NOMO-1 (cell line): ENCODE measurements at regions not wholly inside any gene's neighbourhood (a gene's known extent, or its start where the extent isn't known, plus 50 kb on each side); places are given as distances from the start of the nearest gene placed in this dataset.
"Not testable (repeated sequence)": the region's sequence is repeated elsewhere in the genome, so short reads cannot be mapped to it uniquely, and the experiment has no call there.

Experiments
- DNase-seq, 2 experiments: peaks; one replicate each; lab custom pipeline; 2025; ENCODE audit not compliant: unreplicated experiment in 2 of 2; lab: John Stamatoyannopoulos, UW

DNA sequence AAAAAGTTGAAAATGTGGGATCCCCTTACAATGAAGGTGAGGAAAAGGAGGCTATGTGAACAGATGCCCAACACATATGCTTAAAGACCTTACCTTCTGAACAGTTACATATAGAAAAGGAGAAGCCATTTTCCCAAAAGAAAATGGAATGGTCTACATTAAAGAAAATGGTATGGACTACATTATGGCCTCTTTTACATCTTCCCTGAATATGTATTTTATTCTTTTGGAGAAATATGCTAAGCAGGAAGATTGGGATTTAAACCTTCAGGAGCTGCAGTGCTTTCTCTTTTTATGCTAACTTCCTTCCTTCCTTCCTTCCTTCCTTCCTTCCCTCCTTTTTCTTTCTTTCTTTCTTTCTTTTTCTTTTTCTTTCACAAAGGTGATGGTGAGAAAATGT, 155.4 kb downstream of the SEC23IP start:
- no peak for DNase-seq

DNA sequence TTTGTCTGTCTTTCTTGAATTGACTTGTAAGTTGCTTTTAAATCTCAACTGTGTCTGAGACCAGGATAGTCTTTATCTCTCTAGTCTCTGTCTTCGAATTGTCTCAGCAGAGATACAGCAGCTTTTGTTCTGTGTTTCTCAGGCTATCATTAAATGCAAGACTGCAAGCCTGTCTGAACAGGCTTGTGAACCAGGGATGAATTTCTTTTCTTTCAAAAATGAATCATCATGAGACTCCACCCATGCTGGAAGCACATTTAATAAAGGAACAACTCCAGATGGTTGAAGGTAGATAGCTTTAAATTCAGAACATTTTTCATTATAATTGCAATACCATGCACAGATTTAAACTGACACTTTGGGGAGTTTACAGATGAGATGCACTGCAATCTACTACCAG, 155.9 kb downstream of the SEC23IP start:
- DNase-seq: no peak

DNA sequence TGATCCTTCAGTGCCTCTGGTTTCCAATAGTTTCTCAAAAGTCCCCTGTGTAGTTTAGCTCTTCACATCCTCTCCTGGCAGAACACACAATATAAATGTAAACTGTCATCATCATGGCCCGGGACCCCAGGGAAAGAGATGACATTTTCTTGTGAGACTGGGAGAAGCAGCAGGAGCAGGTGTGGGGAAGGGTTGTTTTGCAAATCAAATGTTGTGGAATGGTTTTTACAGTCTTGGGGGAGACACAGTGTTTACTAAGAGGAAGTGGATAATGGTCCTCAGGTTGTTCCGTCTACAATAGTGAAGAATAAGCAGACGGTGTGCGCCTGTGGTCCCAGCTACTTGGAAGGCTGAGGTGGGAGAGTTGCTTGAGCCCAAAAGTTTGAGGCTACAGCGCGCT, 159.1 kb downstream of the SEC23IP start:
- no peak for DNase-seq

DNA sequence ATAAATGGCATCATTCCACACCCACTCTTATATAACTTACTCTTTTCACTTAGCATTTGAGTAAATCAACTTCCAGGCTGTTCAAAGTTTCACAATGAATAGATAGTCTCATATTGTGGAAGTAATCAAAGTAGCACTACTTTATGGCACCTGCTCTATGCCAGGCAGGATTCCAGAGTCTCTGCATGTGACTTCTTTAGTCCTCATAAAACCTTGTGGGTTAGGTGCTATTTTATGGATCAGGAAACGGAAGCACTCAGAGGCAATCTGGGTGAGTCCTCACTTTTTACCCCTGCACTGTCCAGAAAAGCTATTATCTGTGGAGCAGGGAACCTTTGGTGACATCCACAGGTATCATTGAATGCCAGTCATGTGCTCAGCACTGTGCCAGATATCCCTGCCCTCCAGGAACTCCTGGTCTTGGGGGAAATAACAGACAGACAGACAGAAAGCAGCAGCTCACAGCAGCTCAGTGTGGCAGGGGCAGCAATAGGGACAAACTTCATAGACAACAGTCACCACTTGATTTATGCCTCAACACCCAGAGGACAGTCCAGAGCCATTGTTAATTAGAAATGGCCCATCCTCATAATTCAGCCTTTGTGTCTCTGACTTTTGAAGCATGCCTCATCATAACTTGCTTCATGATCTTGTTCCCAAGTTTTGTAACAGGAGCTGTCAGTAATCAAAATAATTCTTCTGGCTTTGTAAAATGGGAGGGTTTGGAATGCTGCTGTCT, 160.6 kb downstream of the SEC23IP start:
- no peak for DNase-seq

DNA sequence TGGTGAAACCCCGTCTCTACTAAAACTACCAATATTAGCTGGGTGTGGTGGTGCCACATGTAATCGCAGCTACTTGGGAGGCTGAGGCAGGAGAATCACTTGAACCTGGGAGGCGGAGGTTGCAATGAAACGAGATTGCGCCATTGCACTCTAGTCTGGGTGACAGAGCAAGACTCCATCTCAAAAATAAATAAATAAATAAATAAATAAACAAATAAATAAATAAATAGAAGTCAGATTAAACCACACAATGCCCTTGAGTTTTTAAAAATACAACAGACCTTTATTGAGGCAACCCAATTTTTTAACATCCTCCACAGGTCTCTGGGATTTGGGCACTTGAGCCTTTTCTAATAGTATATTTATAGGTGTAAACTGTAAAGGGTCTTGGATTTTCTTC, 167.3 kb downstream of the SEC23IP start:
- not testable (repeated sequence) for DNase-seq

DNA sequence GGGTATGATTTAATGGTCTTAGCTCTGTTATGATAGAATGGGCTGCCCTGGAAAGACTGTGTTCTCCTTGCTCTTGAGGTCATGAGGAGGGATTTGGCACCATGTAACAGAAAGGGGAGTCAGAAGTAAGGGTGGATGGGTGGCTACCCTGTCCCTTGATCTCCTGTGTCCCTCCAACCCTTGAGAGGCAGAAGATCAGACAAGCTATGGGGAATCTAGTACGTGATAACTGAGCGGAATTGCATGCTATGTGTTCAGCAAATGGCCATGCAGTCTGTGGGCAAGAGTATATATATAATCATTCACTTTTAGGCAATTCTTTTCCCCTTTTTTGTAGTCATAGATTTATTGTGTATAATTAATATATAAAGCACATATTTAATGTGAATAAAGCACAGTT, 174.9 kb downstream of the SEC23IP start:
- no peak for DNase-seq

DNA sequence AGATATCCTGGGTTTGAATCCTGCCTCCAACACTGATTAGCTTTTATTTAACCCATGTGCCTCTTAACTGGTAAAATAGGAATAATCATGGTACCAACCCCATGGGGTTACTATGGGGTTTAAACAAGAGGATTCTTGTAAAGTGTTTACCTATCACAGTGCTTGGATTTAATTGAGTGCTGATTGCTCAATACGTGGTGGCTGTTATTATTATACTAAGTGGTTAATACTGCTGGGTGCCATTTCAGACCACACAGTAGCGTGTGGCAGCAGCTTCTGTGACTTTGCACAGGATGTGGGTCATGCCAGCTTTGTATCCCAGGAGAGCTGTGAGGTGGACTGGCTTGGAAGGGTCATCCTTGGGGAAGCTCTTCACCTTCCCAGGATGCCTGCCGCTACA, 177.2 kb downstream of the SEC23IP start:
- no peak for DNase-seq

DNA sequence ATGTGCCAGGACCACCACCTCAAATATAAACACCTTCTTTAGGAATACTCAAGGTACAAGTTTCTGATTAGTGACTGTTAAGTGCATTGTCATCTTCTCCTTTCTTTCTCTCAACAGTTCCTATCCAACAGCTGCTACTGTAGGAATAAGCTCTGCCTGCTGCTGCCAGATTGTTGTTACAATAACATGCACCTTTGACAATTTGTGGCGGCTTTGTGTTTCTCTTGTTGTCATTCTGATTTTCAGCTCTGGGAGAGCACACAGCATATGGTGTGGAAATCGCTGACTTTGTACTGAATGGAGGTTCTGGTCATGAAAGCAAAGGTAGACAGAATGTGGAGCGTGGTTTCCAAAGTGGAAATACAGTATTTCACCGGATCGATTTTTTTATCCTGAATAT, 182.8 kb downstream of the SEC23IP start:
- no peak for DNase-seq

DNA sequence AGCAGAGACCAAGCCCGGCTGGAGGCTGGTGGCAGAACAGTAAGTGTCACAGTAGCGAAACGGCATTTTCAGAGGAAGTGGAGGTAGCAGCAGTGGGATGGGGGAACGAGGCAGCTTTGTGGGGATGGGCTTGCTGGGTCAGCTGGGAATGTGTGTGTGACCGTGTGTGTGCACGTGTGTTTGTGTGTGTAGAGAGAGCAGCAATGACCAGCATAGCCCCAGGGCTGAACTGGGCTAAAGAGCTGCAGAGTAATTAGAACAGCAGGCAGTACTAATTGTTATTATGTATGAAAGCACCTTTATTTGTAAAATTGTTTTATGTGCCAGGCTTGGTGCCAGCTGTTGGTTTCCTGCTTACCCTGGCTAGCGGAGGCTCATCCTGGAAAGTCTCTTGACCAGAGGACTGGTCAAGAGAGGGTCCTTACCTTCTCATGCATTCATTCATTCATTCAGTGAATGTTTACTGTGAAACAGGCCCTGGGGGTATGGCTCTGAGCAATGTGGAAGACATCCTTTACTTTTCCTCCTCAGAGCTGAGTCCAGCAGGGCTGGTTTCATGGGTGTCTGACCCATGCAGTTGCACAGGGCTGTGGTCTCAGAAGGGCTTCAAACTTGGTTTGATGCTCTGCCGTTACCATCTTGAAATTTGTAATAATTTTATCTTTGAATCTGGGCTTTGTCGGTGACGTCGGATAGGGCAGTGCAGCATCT, 184.6 kb downstream of the SEC23IP start:
- no peak for DNase-seq

DNA sequence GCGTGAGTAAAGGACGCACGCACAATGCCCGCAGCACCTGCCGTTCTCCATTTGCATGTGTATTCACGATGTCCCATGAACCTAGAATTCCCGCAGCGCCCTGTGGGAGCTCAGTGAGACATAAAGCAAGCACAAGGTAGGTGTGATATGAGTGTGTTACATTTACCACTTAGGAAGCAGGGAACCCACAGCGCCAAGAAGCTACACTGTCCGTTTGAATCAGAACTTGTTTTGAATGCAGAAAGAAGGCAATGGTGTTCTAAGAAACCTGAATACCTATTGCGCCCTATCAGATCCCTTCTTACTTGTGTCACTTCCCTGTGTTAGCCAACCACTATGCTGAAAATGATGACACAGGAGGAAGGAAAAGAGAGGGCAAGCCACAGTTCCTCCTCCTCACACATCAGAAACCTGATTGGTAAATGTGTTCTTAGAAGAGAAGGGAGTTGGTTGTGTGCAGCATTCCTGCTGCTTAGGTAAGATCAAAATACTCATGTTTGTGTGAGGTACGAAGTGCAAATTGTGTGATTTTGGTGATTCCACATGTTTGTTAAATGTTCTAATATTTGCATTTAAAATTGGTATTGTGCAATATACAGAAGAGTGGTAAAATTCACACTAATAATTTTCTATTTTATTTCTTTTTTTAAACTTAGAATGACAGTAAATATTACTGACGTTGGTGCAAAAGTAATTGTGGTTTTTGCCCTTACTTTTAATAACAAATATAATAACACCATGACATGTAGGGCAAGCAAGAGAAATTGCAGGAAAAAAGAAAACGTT, 185.4 kb downstream of the SEC23IP start:
- DNase-seq: no peak

DNA sequence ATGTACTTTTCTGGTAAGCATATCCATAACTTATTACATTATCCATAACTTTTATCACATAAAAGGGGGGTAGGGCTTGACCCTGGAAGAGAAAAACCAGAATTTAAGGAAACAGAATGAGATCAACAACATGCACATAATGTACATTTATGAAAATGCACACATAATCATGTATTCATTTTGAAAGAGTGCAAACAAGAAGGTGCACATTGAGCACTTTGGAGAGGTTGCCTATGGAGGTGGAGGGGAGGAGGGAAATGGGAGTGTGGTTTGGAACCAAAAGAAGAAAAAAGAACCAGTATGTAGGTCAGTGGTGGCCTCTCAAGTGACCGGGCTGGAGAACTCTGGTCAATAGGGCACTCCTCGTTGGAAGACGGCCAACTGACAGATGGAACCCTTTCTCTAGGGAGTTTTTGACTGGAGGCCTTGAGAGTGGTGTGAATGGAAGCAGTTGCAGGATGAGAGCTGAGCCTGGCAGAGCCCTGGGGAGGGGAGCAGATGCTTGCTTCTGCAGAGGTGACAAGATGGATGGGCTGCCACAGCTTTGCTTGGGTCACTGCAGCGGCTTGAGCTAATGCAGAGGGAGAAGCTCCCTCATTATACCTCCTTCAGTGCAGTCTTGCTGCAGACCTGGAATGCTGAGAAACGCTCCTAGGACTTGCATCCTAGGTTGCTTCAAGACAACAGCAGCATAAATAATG, 192.7 kb downstream of the SEC23IP start:
- DNase-seq: no peak

DNA sequence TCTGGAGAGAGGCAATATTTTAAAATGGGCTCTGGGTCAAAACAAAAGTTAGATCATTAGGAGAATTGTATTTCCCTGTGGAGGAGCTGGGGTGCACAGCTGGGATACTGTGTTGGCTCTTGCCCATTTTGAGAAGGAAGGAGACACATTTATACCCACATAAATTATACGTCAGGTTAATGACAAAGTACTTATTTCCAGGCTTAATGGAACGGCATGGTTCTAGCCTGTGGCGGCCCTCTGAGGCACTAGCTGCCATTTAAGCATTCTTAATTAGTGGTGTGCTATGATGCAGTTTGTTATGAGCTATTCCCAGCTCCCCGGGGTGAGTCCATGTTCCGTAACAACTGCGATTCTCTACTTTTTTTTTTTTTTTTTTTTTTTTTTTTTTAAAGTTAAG, 193.5 kb downstream of the SEC23IP start:
- no peak for DNase-seq

DNA sequence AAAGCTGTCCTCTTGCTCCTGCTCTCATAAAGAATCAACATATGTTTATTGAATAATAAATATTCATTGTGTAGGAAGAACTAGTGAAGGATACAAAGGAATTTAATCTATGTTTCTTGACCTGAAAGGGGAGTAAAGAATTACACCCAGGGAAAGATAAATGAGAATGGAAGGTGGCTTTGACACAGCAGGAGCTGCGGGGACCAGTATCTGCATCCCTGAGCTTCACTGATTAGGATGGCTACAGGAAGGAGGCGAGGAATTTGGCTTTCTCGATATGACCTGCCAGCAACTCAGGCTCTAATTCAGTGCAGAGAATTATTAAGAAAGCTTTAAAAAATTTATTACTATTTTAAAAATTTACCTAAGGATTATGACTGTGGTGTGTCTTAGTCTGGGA, 194.6 kb downstream of the SEC23IP start:
- DNase-seq: no peak

DNA sequence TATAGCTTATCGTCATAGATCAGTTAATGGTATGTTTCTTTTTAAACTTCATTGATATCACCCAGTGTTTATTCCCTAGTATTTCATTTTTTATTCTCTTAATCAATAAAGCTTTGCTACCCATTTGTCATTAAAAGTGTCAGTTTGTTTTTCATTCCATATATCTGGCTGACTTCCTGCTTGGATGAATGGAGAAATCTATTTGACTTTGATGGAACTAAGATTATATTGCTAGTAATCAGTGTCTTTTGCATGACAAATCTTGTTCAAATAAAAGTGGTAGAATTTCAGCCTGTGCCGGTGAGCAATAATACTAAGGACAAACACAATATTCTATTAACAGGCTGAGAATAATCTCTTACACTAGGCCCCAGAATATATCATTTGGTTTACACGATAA, 203.3 kb downstream of the SEC23IP start:
- DNase-seq: no peak

DNA sequence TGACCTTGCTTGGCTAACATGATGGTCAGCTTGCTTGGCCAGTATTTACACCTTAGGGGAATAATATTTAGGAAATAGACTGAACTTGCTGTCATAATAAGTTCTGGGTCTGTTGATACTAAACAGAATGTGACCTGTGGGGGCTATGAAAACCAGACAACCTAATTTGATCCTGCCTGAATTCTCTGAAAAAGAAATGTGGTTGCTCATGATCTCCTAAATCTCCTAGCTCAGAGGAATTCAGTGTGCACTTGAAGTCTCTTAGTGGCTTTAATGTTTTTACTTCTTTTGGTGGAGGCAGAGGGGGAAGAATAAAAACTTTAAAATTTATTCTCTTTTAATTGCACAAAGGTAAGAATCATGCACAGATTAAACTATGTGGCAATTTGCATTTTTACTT, 205.2 kb downstream of the SEC23IP start:
- no peak for DNase-seq

DNA sequence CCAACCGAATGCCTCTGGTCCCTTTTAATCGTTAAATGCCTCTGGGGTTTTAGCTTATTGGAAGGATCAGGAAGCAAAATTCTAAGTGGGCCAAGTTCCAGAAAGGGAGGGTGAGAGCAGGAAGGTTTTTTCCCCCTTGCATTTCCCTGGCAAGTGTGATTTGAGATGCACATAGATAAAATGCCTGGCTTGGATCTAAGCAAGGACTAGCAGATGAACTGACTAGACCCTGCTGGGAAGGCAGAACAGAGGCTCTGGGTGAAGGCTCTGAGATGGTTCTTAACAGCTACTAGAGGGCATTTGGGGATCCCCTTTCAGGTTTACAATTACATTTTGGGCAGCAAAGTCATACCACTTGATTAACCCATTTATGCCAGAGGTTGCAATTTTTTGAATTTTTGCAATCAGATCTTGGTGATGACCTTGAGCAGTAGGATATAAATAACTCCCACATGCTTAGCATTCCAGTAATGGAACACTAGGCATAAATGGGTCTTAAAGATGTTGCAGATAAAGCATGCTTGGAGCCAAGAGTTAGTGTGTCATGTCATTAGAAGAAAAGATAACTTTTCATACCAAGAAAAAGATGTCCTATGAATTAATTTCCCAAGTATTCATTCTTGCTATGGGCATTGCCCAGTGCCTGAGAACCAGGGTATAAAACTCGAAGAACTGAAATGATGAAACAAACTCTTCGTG, 205.9 kb downstream of the SEC23IP start:
- no peak for DNase-seq

DNA sequence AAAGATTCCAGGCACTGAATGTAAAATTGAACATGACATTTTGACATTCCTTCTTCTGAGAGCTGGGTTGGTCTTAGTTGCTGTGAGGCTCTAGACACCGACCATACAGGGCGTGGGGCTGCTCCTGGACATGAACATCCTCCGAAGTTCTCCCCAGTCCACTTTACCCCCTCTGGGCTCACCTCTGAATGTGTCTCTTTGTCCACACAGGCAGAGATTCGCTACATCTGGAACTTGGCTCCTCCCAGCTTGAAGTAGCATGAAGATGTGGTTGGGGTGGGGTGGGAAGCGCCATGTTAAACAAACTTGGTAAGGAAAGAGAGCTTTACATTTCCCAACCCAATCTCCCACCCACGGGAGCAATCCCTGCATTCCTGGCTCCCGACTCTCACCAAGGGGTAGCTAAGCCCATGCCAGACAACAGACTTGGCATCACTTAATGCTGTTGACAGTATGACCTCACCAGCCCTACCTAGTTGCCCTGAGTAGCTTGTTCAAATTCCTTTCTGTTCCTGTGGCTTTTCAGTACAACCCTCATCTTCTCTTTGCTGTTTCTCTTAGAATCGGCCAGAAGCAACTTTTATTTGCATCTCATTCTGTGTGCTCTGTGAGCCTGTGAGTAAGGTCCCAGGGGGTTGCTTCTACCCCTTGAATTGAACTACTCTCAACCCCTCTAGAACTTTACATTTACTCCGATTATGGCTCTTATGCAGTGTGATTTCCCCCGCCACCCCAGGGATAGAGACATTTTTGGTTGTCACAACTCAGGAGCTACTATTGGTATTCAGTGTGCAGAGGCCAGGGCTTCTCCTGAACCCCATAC, 211.4 kb downstream of the SEC23IP start:
- DNase-seq: no peak

DNA sequence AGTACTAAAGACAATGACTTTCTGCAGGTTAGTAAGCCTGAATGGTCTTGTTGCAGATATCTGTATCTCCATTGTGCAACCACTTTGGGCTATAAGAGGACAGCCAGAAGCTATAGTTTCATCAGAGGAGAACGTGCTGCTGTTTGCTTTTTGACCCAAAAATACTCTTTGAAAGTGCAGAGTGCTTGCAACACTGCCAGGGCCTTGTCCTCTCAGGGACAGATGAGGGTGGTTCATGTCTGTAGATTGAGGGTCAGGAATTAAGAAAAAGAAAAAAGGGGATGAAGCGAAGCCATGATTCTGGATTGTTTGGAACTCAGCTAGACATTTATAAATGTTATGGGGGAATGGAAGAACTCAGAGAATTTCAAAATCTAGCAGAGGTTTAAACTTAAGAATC, 212.5 kb downstream of the SEC23IP start:
- DNase-seq: peak in 1 of 2 experiments; percentile 13

DNA sequence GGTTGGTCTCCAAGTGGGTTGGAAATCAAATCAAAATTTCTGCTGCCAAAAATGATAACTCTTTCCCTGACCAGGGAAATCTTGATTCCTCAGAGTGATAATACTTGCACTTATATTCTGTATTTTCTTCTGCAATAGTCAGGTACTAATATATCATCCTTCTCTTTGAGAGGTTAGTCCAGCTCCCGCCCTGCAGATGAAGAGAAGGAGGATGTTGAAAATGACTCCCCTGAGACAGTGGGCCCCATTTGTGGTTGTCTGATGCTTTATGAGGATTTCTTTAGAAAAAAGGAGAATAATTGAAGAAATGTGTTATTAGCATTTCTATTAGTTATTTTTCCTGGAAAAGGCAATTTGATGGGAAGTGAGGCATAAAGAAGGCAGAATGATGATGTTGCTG, 213.0 kb downstream of the SEC23IP start:
- DNase-seq: no peak

DNA sequence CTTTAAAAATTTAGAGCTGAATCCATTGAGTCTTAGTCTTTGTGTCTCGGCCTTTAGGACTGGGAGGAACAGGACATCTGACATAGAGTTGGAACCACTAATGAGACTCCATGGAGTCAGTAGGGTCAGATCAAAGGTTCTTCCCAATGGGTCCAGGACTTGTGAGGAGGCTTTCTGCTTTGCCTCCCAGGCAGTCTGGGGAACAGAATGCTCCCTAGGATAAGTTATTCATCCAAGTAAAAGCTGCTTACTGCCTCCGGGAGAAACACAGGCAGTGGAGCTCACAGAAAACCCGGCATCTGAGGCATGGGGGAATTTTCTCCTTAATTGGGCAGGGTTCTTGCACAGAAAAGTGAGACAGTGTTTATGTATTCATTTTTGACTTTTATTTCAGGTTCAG, 216.4 kb downstream of the SEC23IP start:
- DNase-seq: no peak
